Endothelial cell (in vitro differentiated cells): ENCODE measurements at regions not wholly inside any gene's neighbourhood (a gene's known extent, or its start where the extent isn't known, plus 50 kb on each side); places are given as distances from the start of the nearest gene placed in this dataset.
"Not testable (repeated sequence)": the region's sequence is repeated elsewhere in the genome, so short reads cannot be mapped to it uniquely, and the experiment has no call there.

Experiments
- DNase-seq: peaks from one replicate; pipeline ENCODE4 v3.0.0; 2021; ENCODE audit warnings: low spot score
- H3K27ac Mint-ChIP-seq: one replicate; pipeline ENCODE4 v1.8.0; 2021; ENCODE audit warnings: mixed read lengths, inconsistent platforms; ENCODE audit not compliant: unreplicated experiment
- H3K27me3 Mint-ChIP-seq: one replicate; pipeline ENCODE4 v1.8.0; 2021; ENCODE audit warnings: mild to moderate bottlenecking, moderate library complexity, mixed read lengths, inconsistent platforms; ENCODE audit not compliant: unreplicated experiment
- H3K36me3 Mint-ChIP-seq: one replicate; pipeline ENCODE4 v1.8.0; 2021; ENCODE audit warnings: mild to moderate bottlenecking, low read depth, mixed read lengths, inconsistent platforms; ENCODE audit not compliant: unreplicated experiment
- H3K4me1 Mint-ChIP-seq: one replicate; pipeline ENCODE4 v1.8.0; 2021; ENCODE audit warnings: mild to moderate bottlenecking, mixed read lengths, inconsistent platforms; ENCODE audit not compliant: unreplicated experiment
- H3K4me3 Mint-ChIP-seq: one replicate; pipeline ENCODE4 v1.8.0; 2021; ENCODE audit warnings: mild to moderate bottlenecking, mixed read lengths, inconsistent platforms; ENCODE audit not compliant: unreplicated experiment
- H3K9me3 Mint-ChIP-seq: one replicate; pipeline ENCODE4 v1.8.0; 2021; ENCODE audit warnings: mixed read lengths, inconsistent platforms; ENCODE audit not compliant: unreplicated experiment
- TF ChIP-seq, protein P1 (sequence below): fragments of 200-600 bp; sonication (generic); IDR thresholded peaks from one replicate; pipeline ENCODE4 v1.5.0; 2021; ENCODE audit warnings: antibody characterized with exemption; ENCODE audit not compliant: unreplicated experiment

DNA sequence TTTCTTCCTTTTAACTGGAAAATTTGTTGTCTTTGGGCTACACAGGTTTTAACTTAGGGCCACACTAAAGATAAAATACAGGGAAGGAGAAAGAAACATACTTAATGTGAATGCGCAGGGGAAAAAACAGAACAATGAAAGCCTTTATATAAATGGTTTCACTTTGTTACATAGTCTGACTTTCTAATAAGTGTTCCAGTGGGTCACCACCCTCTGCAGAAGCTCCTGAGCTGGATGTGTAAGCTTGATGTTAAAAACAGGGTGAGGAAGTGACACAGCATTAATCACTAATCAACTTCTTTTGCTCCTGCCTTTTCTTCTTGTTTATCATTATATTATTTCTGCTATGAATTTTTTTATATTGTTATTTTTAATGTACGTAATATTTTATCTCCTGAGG is 445.6 kb upstream of the CA10 start:
- H3K4me1 Mint-ChIP-seq, result no peaks in the 10 kb centered on the region
- DNase-seq, result no peak
- no peaks in the 10 kb centered on the region for H3K36me3 Mint-ChIP-seq
- peaks cover 1% of the 10 kb centered on the region for H3K27me3 Mint-ChIP-seq
- no peak overlapping the region for H3K4me3 Mint-ChIP-seq
- H3K9me3 Mint-ChIP-seq, result no peaks in the 10 kb centered on the region
- TF ChIP-seq, protein P1, sequence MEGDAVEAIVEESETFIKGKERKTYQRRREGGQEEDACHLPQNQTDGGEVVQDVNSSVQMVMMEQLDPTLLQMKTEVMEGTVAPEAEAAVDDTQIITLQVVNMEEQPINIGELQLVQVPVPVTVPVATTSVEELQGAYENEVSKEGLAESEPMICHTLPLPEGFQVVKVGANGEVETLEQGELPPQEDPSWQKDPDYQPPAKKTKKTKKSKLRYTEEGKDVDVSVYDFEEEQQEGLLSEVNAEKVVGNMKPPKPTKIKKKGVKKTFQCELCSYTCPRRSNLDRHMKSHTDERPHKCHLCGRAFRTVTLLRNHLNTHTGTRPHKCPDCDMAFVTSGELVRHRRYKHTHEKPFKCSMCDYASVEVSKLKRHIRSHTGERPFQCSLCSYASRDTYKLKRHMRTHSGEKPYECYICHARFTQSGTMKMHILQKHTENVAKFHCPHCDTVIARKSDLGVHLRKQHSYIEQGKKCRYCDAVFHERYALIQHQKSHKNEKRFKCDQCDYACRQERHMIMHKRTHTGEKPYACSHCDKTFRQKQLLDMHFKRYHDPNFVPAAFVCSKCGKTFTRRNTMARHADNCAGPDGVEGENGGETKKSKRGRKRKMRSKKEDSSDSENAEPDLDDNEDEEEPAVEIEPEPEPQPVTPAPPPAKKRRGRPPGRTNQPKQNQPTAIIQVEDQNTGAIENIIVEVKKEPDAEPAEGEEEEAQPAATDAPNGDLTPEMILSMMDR, result no peak
- no peak overlapping the region for H3K27ac Mint-ChIP-seq

DNA sequence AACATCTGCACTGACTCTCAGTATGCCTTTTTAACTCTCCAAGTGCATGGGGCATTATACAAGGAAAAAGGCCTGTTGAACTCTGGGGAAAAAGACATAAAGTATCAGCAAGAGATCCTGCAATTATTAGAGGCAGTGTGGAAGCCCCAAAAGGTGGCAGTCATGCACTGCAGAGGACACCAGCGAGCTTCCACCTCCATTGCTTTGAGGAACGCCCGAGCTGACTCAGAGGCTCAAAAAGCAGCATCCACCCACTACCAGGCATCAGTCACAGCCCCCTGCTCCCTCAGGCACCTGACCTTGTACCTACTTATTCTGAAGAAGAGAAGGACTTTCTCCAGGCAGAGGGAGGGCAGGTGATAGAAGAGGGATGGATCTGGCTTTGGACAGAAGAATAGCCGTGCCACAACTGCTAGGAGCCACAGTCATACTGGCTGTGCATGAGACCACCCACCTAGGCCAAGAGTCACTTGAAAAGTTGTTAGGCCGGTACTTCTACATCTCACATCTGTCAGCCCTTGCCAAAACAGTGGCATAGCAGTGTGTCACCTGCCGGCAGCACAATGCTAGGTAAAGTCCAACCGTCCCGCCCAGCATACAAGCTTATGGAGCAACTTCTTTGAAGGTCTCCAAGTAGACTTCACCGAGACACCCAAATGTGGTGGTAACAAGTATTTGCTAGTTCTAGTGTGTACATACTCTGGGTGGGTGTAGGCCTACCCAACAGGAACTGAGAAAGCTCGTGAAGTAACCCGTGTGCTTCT is 439.1 kb upstream of the CA10 start:
- not testable (repeated sequence) for H3K27ac Mint-ChIP-seq, DNase-seq, H3K27me3 Mint-ChIP-seq, H3K36me3 Mint-ChIP-seq, H3K4me3 Mint-ChIP-seq, H3K4me1 Mint-ChIP-seq, H3K9me3 Mint-ChIP-seq

DNA sequence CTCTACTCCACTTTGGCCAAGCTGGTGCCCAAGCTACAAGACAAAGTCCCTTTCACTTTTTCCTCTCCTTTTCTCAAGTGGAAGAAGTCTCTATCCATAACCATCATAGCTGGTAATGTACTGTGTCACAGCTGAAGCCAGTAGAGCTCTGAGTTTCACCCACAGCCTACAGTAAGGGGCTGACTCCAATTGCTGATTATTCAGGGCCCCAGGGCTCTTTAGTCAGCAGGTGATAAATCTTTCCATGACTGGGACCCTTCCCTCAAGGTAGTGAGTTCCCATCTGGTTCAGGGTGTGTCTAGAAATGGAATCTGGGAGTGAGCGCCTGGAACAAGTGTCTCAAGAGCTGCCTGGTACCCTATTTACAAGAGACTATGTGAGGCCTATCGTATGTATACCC is 436.0 kb upstream of the CA10 start:
- no peaks in the 10 kb centered on the region for H3K4me1 Mint-ChIP-seq
- DNase-seq, result no peak
- no peak overlapping the region for H3K4me3 Mint-ChIP-seq
- no peaks in the 10 kb centered on the region for H3K27me3 Mint-ChIP-seq
- H3K27ac Mint-ChIP-seq, result no peak overlapping the region
- H3K36me3 Mint-ChIP-seq, result no peaks in the 10 kb centered on the region
- no peaks in the 10 kb centered on the region for H3K9me3 Mint-ChIP-seq
- TF ChIP-seq, protein P1, result no peak

DNA sequence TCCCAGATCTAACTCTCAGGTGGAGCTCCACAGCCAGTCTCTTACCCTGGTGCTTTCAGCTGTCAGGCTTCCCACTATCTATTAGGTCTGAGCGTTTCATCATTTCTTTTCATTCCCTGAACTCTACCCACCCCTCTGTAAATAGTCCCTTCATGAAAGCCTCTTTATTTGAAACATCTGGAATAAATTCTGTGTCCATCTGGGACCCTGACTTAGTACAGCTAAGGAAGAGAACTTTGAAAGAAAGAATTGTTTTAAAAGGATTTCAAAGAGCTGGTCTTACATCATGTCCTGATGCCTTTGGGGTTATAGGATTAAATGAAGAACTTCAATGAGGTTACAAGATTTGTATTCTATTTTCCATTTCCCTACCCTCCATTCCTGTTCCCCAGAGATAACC is 388.5 kb upstream of the CA10 start:
- Mint-ChIP-seq H3K4me3 (no peak overlapping the region), H3K9me3 (no peaks in the 10 kb centered on the region), H3K27me3 (no peaks in the 10 kb centered on the region), H3K27ac (no peak overlapping the region), H3K4me1 (no peaks in the 10 kb centered on the region), H3K36me3 (no peaks in the 10 kb centered on the region)
- TF ChIP-seq, protein P1, result no peak
- DNase-seq, result no peak

DNA sequence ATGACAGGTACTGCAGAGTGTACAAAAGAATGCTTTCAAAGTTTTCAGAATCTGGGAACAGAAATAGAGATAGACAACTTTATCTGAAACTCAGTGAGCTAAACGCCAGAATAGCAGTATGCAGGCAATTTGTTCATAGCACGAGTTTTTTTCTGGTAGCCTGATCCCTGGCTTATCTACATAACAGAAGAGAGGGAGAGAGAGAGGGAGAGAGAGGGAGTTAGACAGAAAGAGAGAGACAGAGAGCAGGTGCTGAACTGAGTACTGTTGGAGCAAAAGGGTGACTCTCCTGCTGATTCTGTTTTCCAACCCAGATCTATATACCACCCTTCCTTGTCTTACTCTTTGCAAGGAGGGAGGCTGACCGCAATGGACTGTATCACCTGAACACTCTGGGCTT is 388.0 kb upstream of the CA10 start:
- no peak overlapping the region for H3K27ac Mint-ChIP-seq
- no peaks in the 10 kb centered on the region for H3K4me1 Mint-ChIP-seq
- no peaks in the 10 kb centered on the region for H3K36me3 Mint-ChIP-seq
- TF ChIP-seq, protein P1, result no peak
- H3K9me3 Mint-ChIP-seq, result no peaks in the 10 kb centered on the region
- no peaks in the 10 kb centered on the region for H3K27me3 Mint-ChIP-seq
- no peak overlapping the region for H3K4me3 Mint-ChIP-seq
- DNase-seq, result no peak
